HepG2 (cell line): ENCODE measurements at regions not wholly inside any gene's neighbourhood (a gene's known extent, or its start where the extent isn't known, plus 50 kb on each side); places are given as distances from the start of the nearest gene placed in this dataset.

Experiments
- ATAC-seq: fragments of 200-7000 bp; cut with Tn5 transposase; 3 replicates; pipeline ENCODE4 v1.9.1; 2020; ENCODE audit warnings: mild to moderate bottlenecking, moderate library complexity
- BruUV-seq: library from RNA; stranded (reverse); fragments of 400-500 nt; replicated peaks from 2 replicates; lab custom pipeline; 2021; lab: Mats Ljungman, UMichigan
- CTCF ChIA-PET: fragments of 300-600 bp; formaldehyde crosslinking; extraction: SDS; loops from one replicate; lab custom pipeline; 2021; ENCODE audit warnings: low total read pairs, inconsistent platforms, low intra/inter-chr PET ratio; lab: Yijun Ruan, JAX
- POLR2A ChIA-PET: fragments of 350-600 bp; sonication (Branson Sonifier 250); formaldehyde crosslinking; loops from one replicate; lab custom pipeline; 2020; ENCODE audit warnings: antibody characterized with exemption, inconsistent platforms; lab: Yijun Ruan, JAX
- DNase-seq: peaks from one replicate; pipeline ENCODE4 v3.0.0-alpha.2; 2015; ENCODE audit warnings: low spot score
- FAIRE-seq: peaks from 3 replicates; lab custom pipeline; 2011; peaks lifted over from hg19 to GRCh38; lab: Jason Lieb, UNC
- H2AFZ ChIP-seq: one replicate; pipeline ENCODE4 v1.6.1; 2011; ENCODE audit warnings: low read length, inconsistent platforms
- H3K27ac ChIP-seq: fragments of 300-600 bp; 3 replicates; pipeline ENCODE4 v1.8.0; 2011; ENCODE audit warnings: mixed run types, mild to moderate bottlenecking, mixed read lengths, low read length, inconsistent platforms; ENCODE audit not compliant: insufficient read depth; ENCODE audit errors: extremely low read length
- H3K27me3 ChIP-seq, 2 experiments: fragments of 200-600 bp in 1 of 2; 2 replicates in 1 of 2; 3 replicates in 1 of 2; pipeline versions ENCODE4 v1.6.0 to v1.8.0; 2011; ENCODE audit warnings: low read length in 2 of 2, mild to moderate bottlenecking in 2 of 2, moderate library complexity in 2 of 2, inconsistent platforms in 1 of 2; ENCODE audit not compliant: insufficient read depth in 2 of 2, control insufficient read depth in 1 of 2
- H3K36me3 ChIP-seq, 2 experiments: fragments of 200-600 bp in 1 of 2; replicated peaks in 1 of 2; 2 replicates in 1 of 2; 3 replicates in 1 of 2; pipeline versions ENCODE4 v1.5.1 to v1.8.0; 2011; ENCODE audit warnings: low read length in 2 of 2, inconsistent platforms in 1 of 2; ENCODE audit not compliant: insufficient read depth in 2 of 2, control insufficient read depth in 1 of 2
- H3K4me1 ChIP-seq: 2 replicates; pipeline ENCODE4 v1.5.1; 2012; ENCODE audit warnings: low read length, inconsistent platforms; ENCODE audit not compliant: insufficient read depth
- H3K4me2 ChIP-seq: 2 replicates; pipeline ENCODE4 v1.6.0; 2011; ENCODE audit warnings: low read depth, low read length, inconsistent platforms
- H3K4me3 ChIP-seq, 3 experiments: fragments of 200-600 bp in 1 of 3; sonication (generic), shearing (Covaris generic) in 1 of 3; replicated peaks in 1 of 3; 2 replicates each; pipeline ENCODE4 v1.5.1; 2011 to 2016; ENCODE audit warnings: low read length in 3 of 3, inconsistent platforms in 2 of 3, low read depth in 2 of 3, mild to moderate bottlenecking in 2 of 3, control low read depth in 1 of 3, mixed read lengths in 1 of 3; ENCODE audit not compliant: insufficient read depth in 1 of 3
- H3K79me2 ChIP-seq: one replicate; pipeline ENCODE4 v1.6.1; 2011; ENCODE audit warnings: low read length, inconsistent platforms; ENCODE audit not compliant: insufficient read depth
- H3K9ac ChIP-seq: 2 replicates; pipeline ENCODE4 v1.6.0; 2011; ENCODE audit warnings: mild to moderate bottlenecking, low read depth, low read length, inconsistent platforms; ENCODE audit not compliant: insufficient read depth
- H3K9me3 ChIP-seq: 2 replicates; pipeline ENCODE4 v1.5.1; 2012; ENCODE audit warnings: mild to moderate bottlenecking, low read length
- H4K20me1 ChIP-seq: 2 replicates; pipeline ENCODE4 v1.6.0; 2011; ENCODE audit warnings: inconsistent platforms, mild to moderate bottlenecking, low read length, moderate library complexity; ENCODE audit not compliant: insufficient read depth
- ARNT2 ChIP-seq: sonication (generic); formaldehyde crosslinking; IDR thresholded peaks from 2 replicates; pipeline ENCODE4 v1.8.0; 2022; ENCODE audit warnings: mild to moderate bottlenecking, low read depth, missing genetic modification reagents, moderate library complexity
- DRAP1 ChIP-seq: IDR thresholded peaks from 2 replicates; pipeline ENCODE4 v1.6.1; 2016; ENCODE audit warnings: missing genetic modification reagents, missing compliant biosample characterization
- ESRRA ChIP-seq: sonication (generic); formaldehyde crosslinking; IDR thresholded peaks from 2 replicates; pipeline ENCODE4 v1.5.1; 2020; ENCODE audit warnings: mild to moderate bottlenecking, low read depth, missing genetic modification reagents
- EZH2 ChIP-seq: conservative IDR thresholded peaks from 2 replicates; pipeline ENCODE4 v1.6.1; 2012; ENCODE audit warnings: mild to moderate bottlenecking, low read depth, low read length, moderate library complexity
- GATAD2A ChIP-seq: IDR thresholded peaks from 2 replicates; pipeline ENCODE4 v1.6.1; 2016
- HMG20B ChIP-seq: conservative IDR thresholded peaks from 2 replicates; pipeline ENCODE4 v1.6.1; 2016; ENCODE audit warnings: missing genetic modification reagents, missing compliant biosample characterization
- JARID2 ChIP-seq: sonication (generic); formaldehyde crosslinking; IDR thresholded peaks from 2 replicates; pipeline ENCODE4 v1.8.1; 2023; ENCODE audit warnings: missing genetic modification reagents, inconsistent platforms; ENCODE audit not compliant: insufficient replicate concordance
- MTF2 ChIP-seq: sonication (generic); formaldehyde crosslinking; IDR thresholded peaks from 2 replicates; pipeline ENCODE4 v1.5.0; 2020; ENCODE audit warnings: missing genetic modification reagents, borderline replicate concordance
- NRL ChIP-seq: sonication (generic); formaldehyde crosslinking; IDR thresholded peaks from 2 replicates; pipeline ENCODE4 v1.5.0; 2020; ENCODE audit warnings: missing genetic modification reagents, mild to moderate bottlenecking, moderate library complexity, borderline replicate concordance
- PHB2 ChIP-seq: fragments of 450-650 bp; IDR thresholded peaks from 2 replicates; pipeline ENCODE4 v1.6.1; 2018; ENCODE audit not compliant: partially characterized antibody
- TBL1XR1 ChIP-seq: fragments of 150-350 bp; IDR thresholded peaks from 2 replicates; pipeline ENCODE4 v1.6.1; 2014; ENCODE audit warnings: borderline replicate concordance, low read length; ENCODE audit not compliant: partially characterized antibody
- TEF ChIP-seq: sonication (generic); formaldehyde crosslinking; IDR thresholded peaks from 2 replicates; pipeline ENCODE4 v1.5.0; 2020; ENCODE audit warnings: missing genetic modification reagents
- UBTF ChIP-seq: sonication (generic); formaldehyde crosslinking; IDR thresholded peaks from 2 replicates; pipeline ENCODE4 v1.4.0; 2020; ENCODE audit warnings: mild to moderate bottlenecking, missing genetic modification reagents
- XBP1 ChIP-seq: sonication (generic); formaldehyde crosslinking; IDR thresholded peaks from 2 replicates; pipeline ENCODE4 v1.5.0; 2020; ENCODE audit warnings: missing genetic modification reagents
- ZFP1 ChIP-seq: IDR thresholded peaks from 2 replicates; pipeline ENCODE4 v1.6.1; 2016
- ZFYVE20 ChIP-seq: sonication (generic); formaldehyde crosslinking; IDR thresholded peaks from 2 replicates; pipeline ENCODE4 v1.8.0; 2023; ENCODE audit warnings: low read depth, mild to moderate bottlenecking, moderate library complexity, missing genetic modification reagents, borderline replicate concordance
- ZNF225 ChIP-seq: sonication (generic); formaldehyde crosslinking; IDR thresholded peaks from 2 replicates; pipeline ENCODE4 v1.4.0; 2020; ENCODE audit warnings: mild to moderate bottlenecking, missing genetic modification reagents
- ZNF24 ChIP-seq: fragments of 450-650 bp; IDR thresholded peaks from 2 replicates; pipeline ENCODE4 v1.6.1; 2017; ENCODE audit warnings: antibody characterized with exemption, mild to moderate bottlenecking
- ZNF451 ChIP-seq: sonication (generic); formaldehyde crosslinking; IDR thresholded peaks from 2 replicates; pipeline ENCODE4 v1.5.0; 2020; ENCODE audit warnings: mild to moderate bottlenecking, missing genetic modification reagents
- ZNF605 ChIP-seq: sonication (generic); formaldehyde crosslinking; IDR thresholded peaks from 2 replicates; pipeline ENCODE4 v1.8.0; 2022; ENCODE audit warnings: mild to moderate bottlenecking, missing genetic modification reagents
- ZNF670 ChIP-seq: sonication (generic); formaldehyde crosslinking; IDR thresholded peaks from 2 replicates; pipeline ENCODE4 v1.8.0; 2022; ENCODE audit warnings: mild to moderate bottlenecking, missing genetic modification reagents, borderline replicate concordance
- WGBS: methylation state at CpG from one replicate; pipeline ENCODE4 v1.1.6; 2017; ENCODE audit warnings: low lambda C conversion rate; 5-methylcytosine and 5-hydroxymethylcytosine counted together
- in situ Hi-C: cut with HindIII; loops from 2 replicates; pipeline ENCODE4 v1.10.0; 2017; ENCODE audit warnings: low pct_unique_long_range_greater_than_20kb; ENCODE audit not compliant: extremely low pct_ligation_motif_present
- intact Hi-C: fragments of 100-400 bp; cut with micrococcal nuclease; formaldehyde crosslinking; loops from one replicate; pipeline ENCODE4 v1.10.0; 2022; ENCODE audit not compliant: unreplicated experiment

- ATAC-seq (no peak), FAIRE-seq (no peak)
These were observed 1431.7 kb upstream of the PIK3C3 start for GRCh38 chr18:40523287-40523686.

GRCh38 chr18:40501026-40501425 lies 1454.0 kb upstream of the PIK3C3 start:
- H3K4me2 ChIP-seq = no peak overlapping the region
- TF ChIP-seq EZH2 (no peak), ZNF225 (CRISPR knock-in tag) (no peak), ZNF605 (CRISPR knock-in tag) (no peak), ZNF24 (no peak), UBTF (CRISPR knock-in tag) (no peak), ZNF670 (CRISPR knock-in tag) (no peak), ZFYVE20 (no peak)
- TF ChIP-seq, all 625 proteins: peak for 0
- ChIA-PET CTCF (no interaction called here), POLR2A (no interaction called here)
- BruUV-seq = no TSS peak
- H3K4me3 ChIP-seq = no peak overlapping the region
- no peaks in the 10 kb centered on the region for H3K27me3 ChIP-seq
- no peak for ATAC-seq
- no peak overlapping the region for H3K9ac ChIP-seq
- no peaks in the 10 kb centered on the region for H3K36me3 ChIP-seq
- no peaks in the 10 kb centered on the region for H4K20me1 ChIP-seq
- no peak overlapping the region for H3K27ac ChIP-seq
- no peaks in the 10 kb centered on the region for H3K9me3 ChIP-seq
- in situ Hi-C loops (no loop called here), intact Hi-C loops (no loop called here)
- no peak for FAIRE-seq
- DNase-seq = no peak
- WGBS = 4% methylated on average over 1 of the region's 1 CpG
- no peaks in the 10 kb centered on the region for H3K4me1 ChIP-seq
- H3K79me2 ChIP-seq = no peaks in the 10 kb centered on the region
- no peak overlapping the region for H2AFZ ChIP-seq

More at GRCh38 chr18:40523287-40523686, 1431.7 kb upstream of the PIK3C3 start:
- 8% methylated on average over 1 of the region's 1 CpG for WGBS
- no peaks in the 10 kb centered on the region for H3K9me3 ChIP-seq
- POLR2A ChIA-PET = no interaction called here
- CTCF ChIA-PET = no interaction called here
- H4K20me1 ChIP-seq = no peaks in the 10 kb centered on the region
- TF ChIP-seq MTF2 (CRISPR knock-in tag) = no peak
- TF ChIP-seq HMG20B (CRISPR knock-in tag) = no peak
- no peak for TF ChIP-seq NRL (CRISPR knock-in tag)
- no peak for TF ChIP-seq ZNF451 (CRISPR knock-in tag)
- TF ChIP-seq JARID2 (CRISPR knock-in tag) = no peak
- no peak for TF ChIP-seq TBL1XR1
- TF ChIP-seq ZFP1 (CRISPR knock-in tag) = no peak
- no peak for TF ChIP-seq DRAP1 (CRISPR knock-in tag)
- no peak for TF ChIP-seq TEF (CRISPR knock-in tag)
- TF ChIP-seq ARNT2 (CRISPR knock-in tag) = no peak
- no peak for TF ChIP-seq XBP1 (CRISPR knock-in tag)
- TF ChIP-seq ESRRA (CRISPR knock-in tag) = no peak
- TF ChIP-seq PHB2 = no peak
- no peak for TF ChIP-seq GATAD2A (CRISPR knock-in tag)
- TF ChIP-seq, all 625 proteins: peak for 0
- H3K9ac ChIP-seq = no peak overlapping the region
- H3K27ac ChIP-seq = no peak overlapping the region
- no peaks in the 10 kb centered on the region for H3K36me3 ChIP-seq
- no peaks in the 10 kb centered on the region for H3K4me1 ChIP-seq
- no peaks in the 10 kb centered on the region for H3K27me3 ChIP-seq
- H3K4me3 ChIP-seq = no peak overlapping the region
- DNase-seq = no peak
- H3K4me2 ChIP-seq = no peak overlapping the region
- intact Hi-C loops = loop anchor here (10.0 kb wide), 1 partner anchor 1382 kb away; no protein-coding TSS in a partner anchor
- no peak overlapping the region for H2AFZ ChIP-seq
- BruUV-seq = no TSS peak
- in situ Hi-C loops = no loop called here
- H3K79me2 ChIP-seq = no peaks in the 10 kb centered on the region
